SK-N-SH (cell line): ENCODE measurements at regions not wholly inside any gene's neighbourhood (a gene's known extent, or its start where the extent isn't known, plus 50 kb on each side); places are given as distances from the start of the nearest gene placed in this dataset.

Experiments
- CTCF ChIA-PET: fragments of 300-600, 350-600 bp; formaldehyde crosslinking; extraction: SDS; loops from one replicate; lab custom pipeline; 2021; lab: Yijun Ruan, JAX
- POLR2A ChIA-PET: fragments of 350-600 bp; sonication (Branson Sonifier 250); formaldehyde crosslinking; extraction: SDS; loops from one replicate; lab custom pipeline; 2020; ENCODE audit warnings: antibody characterized with exemption, inconsistent platforms; lab: Yijun Ruan, JAX
- DNase-seq: peaks from one replicate; pipeline ENCODE4 v3.0.0; 2012
- H2AFZ ChIP-seq: fragments of 200-600 bp; sonication (generic); 2 replicates; pipeline ENCODE4 v1.8.1; 2016; ENCODE audit warnings: antibody characterized with exemption, mild to moderate bottlenecking, low read depth
- H3F3A ChIP-seq: fragments of 200-600 bp; sonication (generic); replicated peaks from 2 replicates; pipeline ENCODE3; 2016; ENCODE audit warnings: antibody characterized with exemption, mild to moderate bottlenecking; ENCODE audit not compliant: insufficient read depth
- H3K27ac ChIP-seq, 2 experiments: fragments of 200-500 bp in 1 of 2; fragments of 200-600 bp in 1 of 2; sonication (Bioruptor generic) in 1 of 2; sonication (generic), shearing (Covaris generic) in 1 of 2; 2 replicates each; pipeline versions ENCODE4 v1.5.1 to v1.6.1; 2014 to 2016; ENCODE audit warnings: low read depth in 2 of 2, inconsistent platforms in 1 of 2, low read length in 1 of 2, mild to moderate bottlenecking in 1 of 2, mixed read lengths in 1 of 2
- H3K27me3 ChIP-seq: fragments of 200-600 bp; sonication (generic), shearing (Covaris generic); 2 replicates; pipeline ENCODE4 v1.6.1; 2016; ENCODE audit warnings: mixed run types; ENCODE audit not compliant: insufficient read depth
- H3K36me3 ChIP-seq, 2 experiments: fragments of 200-500 bp in 1 of 2; fragments of 200-600 bp in 1 of 2; sonication (Bioruptor generic) in 1 of 2; sonication (generic) in 1 of 2; replicated peaks in 1 of 2; 2 replicates each; pipeline versions ENCODE3 to v1.5.1; 2014 to 2016; ENCODE audit warnings: low read length in 1 of 2, mild to moderate bottlenecking in 1 of 2; ENCODE audit not compliant: insufficient read depth in 2 of 2, control insufficient read depth in 1 of 2
- H3K4me1 ChIP-seq, 2 experiments: fragments of 200-500 bp in 1 of 2; fragments of 200-600 bp in 1 of 2; sonication (Bioruptor generic) in 1 of 2; sonication (generic), shearing (Covaris generic) in 1 of 2; 2 replicates each; pipeline versions ENCODE4 v1.5.1 to v1.6.1; 2014 to 2016; ENCODE audit warnings: low read depth in 1 of 2, low read length in 1 of 2, mixed run types in 1 of 2; ENCODE audit not compliant: insufficient read depth in 2 of 2, control insufficient read depth in 1 of 2
- H3K4me2 ChIP-seq: fragments of 200-600 bp; sonication (generic), shearing (Covaris generic); 2 replicates; pipeline ENCODE4 v1.6.1; 2017; ENCODE audit warnings: mixed run types
- H3K4me3 ChIP-seq, 2 experiments: fragments of 200-500 bp in 1 of 2; fragments of 200-600 bp in 1 of 2; sonication (Bioruptor generic) in 1 of 2; sonication (generic), shearing (Covaris generic) in 1 of 2; 2 replicates each; pipeline versions ENCODE4 v1.5.1 to v1.8.1; 2014 to 2016; ENCODE audit warnings: low read depth in 2 of 2, inconsistent platforms in 1 of 2, low read length in 1 of 2, mild to moderate bottlenecking in 1 of 2, mixed read lengths in 1 of 2, moderate library complexity in 1 of 2
- H3K79me2 ChIP-seq: fragments of 200-600 bp; sonication (generic); 2 replicates; pipeline ENCODE4 v1.8.1; 2017; ENCODE audit warnings: mild to moderate bottlenecking; ENCODE audit not compliant: insufficient read depth
- H3K9ac ChIP-seq: fragments of 200-600 bp; sonication (generic); 2 replicates; pipeline ENCODE4 v1.6.1; 2017; ENCODE audit warnings: mixed run types
- H3K9me2 ChIP-seq: fragments of 200-600 bp; sonication (generic); 2 replicates; pipeline ENCODE4 v1.6.1; 2017; ENCODE audit warnings: mixed run types
- H3K9me3 ChIP-seq: fragments of 200-600 bp; sonication (generic); 2 replicates; pipeline ENCODE4 v1.6.1; 2017; ENCODE audit warnings: mixed run types, mild to moderate bottlenecking, moderate library complexity
- H4K20me1 ChIP-seq: fragments of 200-600 bp; sonication (generic); 2 replicates; pipeline ENCODE4 v1.6.1; 2017; ENCODE audit warnings: mild to moderate bottlenecking, mixed run types; ENCODE audit not compliant: insufficient read depth
- CTCF ChIP-seq: fragments of 200-600 bp; sonication (generic); IDR thresholded peaks from 2 replicates; pipeline ENCODE4 v1.6.1; 2017; ENCODE audit warnings: antibody characterized with exemption, mild to moderate bottlenecking, moderate library complexity
- ELF1 ChIP-seq: IDR thresholded peaks from 2 replicates; pipeline ENCODE4 v1.4.0; 2012
- EP300 ChIP-seq, 2 experiments: IDR thresholded peaks; 2 replicates each; pipeline versions ENCODE4 v1.4.0 to v1.6.1; 2012; ENCODE audit warnings: borderline replicate concordance in 1 of 2, low read depth in 1 of 2, low read length in 1 of 2
- EZH2phosphoT487 ChIP-seq: fragments of 200-600 bp; sonication (generic); IDR thresholded peaks from 2 replicates; pipeline ENCODE4 v1.6.1; 2017; ENCODE audit warnings: low read depth, mixed run types, mild to moderate bottlenecking, antibody characterized with exemption, moderate library complexity, borderline replicate concordance
- FOSL2 ChIP-seq: IDR thresholded peaks from 2 replicates; pipeline ENCODE4 v1.4.0; 2012; ENCODE audit warnings: low read depth, mild to moderate bottlenecking, moderate library complexity, borderline replicate concordance
- FOXM1 ChIP-seq: IDR thresholded peaks from 2 replicates; pipeline ENCODE4 v1.4.0; 2012; ENCODE audit warnings: low read depth, mild to moderate bottlenecking
- GATA2 ChIP-seq: sonication (generic); formaldehyde crosslinking; IDR thresholded peaks from 2 replicates; pipeline ENCODE4 v1.5.0; 2020; ENCODE audit warnings: mild to moderate bottlenecking, missing genetic modification reagents
- IRF3 ChIP-seq: fragments of 150-350 bp; IDR thresholded peaks from 2 replicates; pipeline ENCODE4 v1.6.1; 2016; ENCODE audit warnings: mild to moderate bottlenecking, low read depth, low read length
- MAX ChIP-seq: IDR thresholded peaks from 2 replicates; pipeline ENCODE4 v1.4.0; 2012; ENCODE audit warnings: low read depth
- MXI1 ChIP-seq: IDR thresholded peaks from 2 replicates; pipeline ENCODE4 v1.6.1; 2012; ENCODE audit warnings: mild to moderate bottlenecking, low read depth, low read length, improper control_type of control experiment
- NFIC ChIP-seq: IDR thresholded peaks from 2 replicates; pipeline ENCODE4 v1.4.0; 2012; ENCODE audit warnings: borderline replicate concordance
- PBX3 ChIP-seq: IDR thresholded peaks from 2 replicates; pipeline ENCODE4; 2012
- SIN3A ChIP-seq: IDR thresholded peaks from 2 replicates; pipeline ENCODE4 v1.6.1; 2012; ENCODE audit warnings: low read depth, mild to moderate bottlenecking, low read length, moderate library complexity, borderline replicate concordance
- TCF12 ChIP-seq: IDR thresholded peaks from 2 replicates; pipeline ENCODE4 v1.4.0; 2012
- USF2 ChIP-seq: fragments of 150-350 bp; IDR thresholded peaks from 2 replicates; pipeline ENCODE4 v1.6.1; 2017; ENCODE audit warnings: antibody characterized with exemption, low read length, low read depth, borderline replicate concordance
- YY1 ChIP-seq: IDR thresholded peaks from 2 replicates; pipeline ENCODE4 v1.4.0; 2012; ENCODE audit warnings: low read depth, mild to moderate bottlenecking
- ZBTB33 ChIP-seq: IDR thresholded peaks from 2 replicates; pipeline ENCODE4 v1.4.0; 2012; ENCODE audit warnings: low read depth, borderline replicate concordance
- WGBS: methylation state at CpG from one replicate; pipeline ENCODE4 v1.1.6; 2017; ENCODE audit warnings: low lambda C conversion rate; 5-methylcytosine and 5-hydroxymethylcytosine counted together

GRCh38 chr5:71924980-71925379 is 182.3 kb upstream of the MAP1B start:
- Histone ChIP-seq H3K27ac (peak overlapping the region; percentile 82 to 86), H3K4me1 (peaks cover 2 to 33% of the 10 kb centered on the region in 2 experiments), H3K4me2 (peak overlapping the region; percentile 36), H3K9me3 (no peaks in the 10 kb centered on the region), H2AFZ (peak overlapping the region; percentile 52; the same call in 1 of the 2 replicates), H3K36me3 (no peaks in the 10 kb centered on the region), H3K79me2 (no peaks in the 10 kb centered on the region), H3K27me3 (no peaks in the 10 kb centered on the region), H4K20me1 (no peaks in the 10 kb centered on the region), H3K4me3 (no peak overlapping the region), H3F3A (peaks cover 24% of the 10 kb centered on the region), H3K9ac (peak overlapping the region; percentile 55), H3K9me2 (no peaks in the 10 kb centered on the region)
- ChIA-PET POLR2A (no interaction called here), CTCF (no interaction called here)
- DNase-seq: no peak
- WGBS: 49% methylated on average over 3 of the region's 3 CpGs
- TF ChIP-seq MAX (no peak), EP300 (IDR thresholded peaks at IDR 0.05; ENCODE audit: borderline replicate concordance in 1 of 2, low read depth in 1 of 2, low read length in 1 of 2) (0 out of 4 replicates have a peak, but pooled peaks of 1 of the 2 experiments have one; percentile 14), PBX3 (peak; percentile 63), NFIC (no peak)
- TF ChIP-seq, all 33 proteins: peak for 2

- CTCF ChIA-PET: no interaction called here
- H3K4me2 ChIP-seq: peak overlapping the region; percentile 36
- peak overlapping the region; percentile 55; the same call in 1 of the 2 replicates for H3K9ac ChIP-seq
- H4K20me1 ChIP-seq: no peaks in the 10 kb centered on the region
- peak overlapping the region; percentile 82 to 86; a peak in 3 of 4 replicates for H3K27ac ChIP-seq
- H3K27me3 ChIP-seq: no peaks in the 10 kb centered on the region
- DNase-seq: no peak
- POLR2A ChIA-PET: no interaction called here
- WGBS: 45% methylated on average over 4 of the region's 4 CpGs
- H3K4me1 ChIP-seq: peaks cover 2 to 33% of the 10 kb centered on the region in 2 experiments
- no peaks in the 10 kb centered on the region for H3K79me2 ChIP-seq
- no peaks in the 10 kb centered on the region for H3K9me3 ChIP-seq
- no peaks in the 10 kb centered on the region for H3K36me3 ChIP-seq
- peaks cover 24% of the 10 kb centered on the region for H3F3A ChIP-seq
- H3K4me3 ChIP-seq: no peak overlapping the region
- peak overlapping the region; percentile 52; the same call in 1 of the 2 replicates for H2AFZ ChIP-seq
- H3K9me2 ChIP-seq: no peaks in the 10 kb centered on the region
- TF ChIP-seq GATA2 (CRISPR knock-in tag) (no peak), USF2 (no peak), TCF12 (peak; percentile 62; the same call in 1 of the 2 replicates), ZBTB33 (no peak), NFIC (peak; percentile 48; the same call in 1 of the 2 replicates), ELF1 (no peak), YY1 (no peak), EZH2phosphoT487 (no peak), IRF3 (no peak), EP300 (IDR thresholded peaks at IDR 0.05; ENCODE audit: borderline replicate concordance in 1 of 2, low read depth in 1 of 2, low read length in 1 of 2) (peak in 1 of 2 experiments; percentile 22; a peak in 1 of 4 replicates), FOXM1 (no peak), MXI1 (no peak), PBX3 (0 out of 2 replicates have a peak, but pooled peaks have one; percentile 19), SIN3A (no peak), CTCF (no peak), FOSL2 (no peak)
These were observed 181.6 kb upstream of the MAP1B start for GRCh38 chr5:71925608-71926091.
